Suprapubic skin (tissue), 3 donors: ENCODE measurements at regions not wholly inside any gene's neighbourhood (a gene's known extent, or its start where the extent isn't known, plus 50 kb on each side); places are given as distances from the start of the nearest gene placed in this dataset.

Source experiments
- CTCF ChIP-seq, 2 donors: fragments of 200-600 bp in 1 of 2; fragments of 450-650 bp in 1 of 2; sonication (generic) in 1 of 2; IDR thresholded peaks; one replicate each; pipeline ENCODE4 v1.5.1; 2016 to 2019; ENCODE audit warnings: antibody characterized with exemption in 2 of 2, mild to moderate bottlenecking in 1 of 2, moderate library complexity in 1 of 2
- EP300 ChIP-seq: sonication (generic); formaldehyde crosslinking; IDR thresholded peaks from one replicate; pipeline ENCODE4 v1.6.1; 2017; ENCODE audit warnings: antibody characterized with exemption

- TF ChIP-seq CTCF (IDR thresholded peaks at IDR 0.05) (no peak), EP300 (no peak)
Measured at GRCh38 chr4:28518561-28519165, 1658.0 kb downstream of the STIM2 start.
